OCI-LY7 (cell line): ENCODE measurements at regions not wholly inside any gene's neighbourhood (a gene's known extent, or its start where the extent isn't known, plus 50 kb on each side); places are given as distances from the start of the nearest gene placed in this dataset.

Source experiments
- BruUV-seq: library from RNA; stranded (reverse); fragments of 400-500 nt; replicated peaks from 2 replicates; lab custom pipeline; 2021; lab: Mats Ljungman, UMichigan
- CTCF ChIA-PET: fragments of 300-600 bp; sonication (Branson Sonifier 250); formaldehyde crosslinking; loops from one replicate; lab custom pipeline; 2022; ENCODE audit warnings: antibody characterized with exemption; ENCODE audit not compliant: unreplicated experiment; lab: Charles Lee
- POLR2A ChIA-PET: fragments of 300-600 bp; sonication (Branson Sonifier 250); formaldehyde crosslinking; loops from one replicate; lab custom pipeline; 2022; ENCODE audit warnings: antibody characterized with exemption; lab: Charles Lee
- DNase-seq: peaks from one replicate; pipeline ENCODE4 v3.0.0-alpha.2; 2015; ENCODE audit warnings: low spot score
- H2AFZ ChIP-seq: fragments of 200-600 bp; sonication (generic), shearing (Covaris generic); 2 replicates; pipeline ENCODE4 v1.6.1; 2014; ENCODE audit warnings: mild to moderate bottlenecking, antibody characterized with exemption, low read length, moderate library complexity
- H3K27ac ChIP-seq: fragments of 200-600 bp; sonication (generic); 2 replicates; pipeline ENCODE4 v1.5.1; 2014; ENCODE audit warnings: mixed run types, low read depth, mild to moderate bottlenecking, moderate library complexity, low read length, inconsistent platforms; ENCODE audit not compliant: poor library complexity, severe bottlenecking
- H3K36me3 ChIP-seq: fragments of 200-600 bp; sonication (generic); 2 replicates; pipeline ENCODE4 v1.6.1; 2014; ENCODE audit warnings: mild to moderate bottlenecking, antibody characterized with exemption, low read length, moderate library complexity, mixed read lengths; ENCODE audit not compliant: insufficient read depth
- H3K4me1 ChIP-seq: fragments of 200-600 bp; sonication (generic); 2 replicates; pipeline ENCODE4 v1.5.1; 2014; ENCODE audit warnings: mild to moderate bottlenecking, low read length; ENCODE audit not compliant: insufficient read depth, poor library complexity, severe bottlenecking
- H3K4me2 ChIP-seq: fragments of 200-600 bp; sonication (generic); 2 replicates; pipeline ENCODE4 v1.6.1; 2014; ENCODE audit warnings: mild to moderate bottlenecking, low read length
- H3K4me3 ChIP-seq: fragments of 200-600 bp; sonication (generic); 2 replicates; pipeline ENCODE4 v1.5.1; 2014; ENCODE audit warnings: mild to moderate bottlenecking, low read depth, low read length; ENCODE audit not compliant: poor library complexity, severe bottlenecking
- H3K79me2 ChIP-seq: fragments of 200-600 bp; sonication (generic); 2 replicates; pipeline ENCODE4 v1.6.1; 2016; ENCODE audit warnings: low read depth, mild to moderate bottlenecking, low read length, moderate library complexity, mixed read lengths; ENCODE audit not compliant: insufficient read depth
- H3K9me2 ChIP-seq: fragments of 200-600 bp; sonication (generic); 2 replicates; pipeline ENCODE4 v1.6.1; 2016; ENCODE audit warnings: mild to moderate bottlenecking, low read length, mixed read lengths; ENCODE audit not compliant: insufficient read depth
- H3K9me3 ChIP-seq: fragments of 200-600 bp; sonication (generic); 2 replicates; pipeline ENCODE4 v1.6.1; 2014; ENCODE audit warnings: mild to moderate bottlenecking, mixed run types, low read length, mixed read lengths
- H4K20me1 ChIP-seq: fragments of 200-600 bp; sonication (generic); 2 replicates; pipeline ENCODE4 v1.6.1; 2014; ENCODE audit warnings: mild to moderate bottlenecking, antibody characterized with exemption, low read length, moderate library complexity, mixed read lengths; ENCODE audit not compliant: insufficient read depth
- CTCF ChIP-seq: fragments of 200-600 bp; sonication (generic); conservative IDR thresholded peaks from 2 replicates; pipeline ENCODE4 v1.5.1; 2014; ENCODE audit warnings: mild to moderate bottlenecking, antibody characterized with exemption, low read length, moderate library complexity, mixed read lengths
- EZH2phosphoT487 ChIP-seq: fragments of 200-600 bp; sonication (generic); IDR thresholded peaks from 2 replicates; pipeline ENCODE4 v1.6.1; 2018; ENCODE audit warnings: low read depth, borderline replicate concordance, mild to moderate bottlenecking, mixed run types, antibody characterized with exemption, low read length, moderate library complexity, mixed read lengths
- intact Hi-C: fragments of 100-400 bp; cut with micrococcal nuclease; formaldehyde crosslinking; loops from one replicate; pipeline ENCODE4 v1.10.0; 2022; ENCODE audit not compliant: unreplicated experiment

- Histone ChIP-seq H3K79me2 (no peaks in the 10 kb centered on the region), H3K9me3 (no peaks in the 10 kb centered on the region), H2AFZ (no peak overlapping the region), H3K4me3 (no peak overlapping the region), H3K36me3 (no peaks in the 10 kb centered on the region), H3K4me1 (no peaks in the 10 kb centered on the region), H3K27ac (no peak overlapping the region), H4K20me1 (no peaks in the 10 kb centered on the region), H3K4me2 (no peak overlapping the region), H3K9me2 (no peaks in the 10 kb centered on the region)
- intact Hi-C loops: no loop called here
- CTCF ChIA-PET: no interaction called here
- no peak for DNase-seq
- no TSS peak for BruUV-seq
- POLR2A ChIA-PET: no interaction called here
- TF ChIP-seq CTCF (no peak), EZH2phosphoT487 (no peak)
Measured at GRCh38 chr7:19928247-19928646, 154.8 kb upstream of the TMEM196 start.

- BruUV-seq: no TSS peak
- no peaks in the 10 kb centered on the region for H3K4me1 ChIP-seq
- no peak for DNase-seq
- ChIA-PET POLR2A (no interaction called here), CTCF (no interaction called here)
- no peaks in the 10 kb centered on the region for H3K79me2 ChIP-seq
- no peak overlapping the region for H2AFZ ChIP-seq
- H3K27ac ChIP-seq: no peak overlapping the region
- no peaks in the 10 kb centered on the region for H3K36me3 ChIP-seq
- H3K9me3 ChIP-seq: no peaks in the 10 kb centered on the region
- intact Hi-C loops: no loop called here
- H3K4me3 ChIP-seq: no peak overlapping the region
- H3K4me2 ChIP-seq: no peak overlapping the region
- H4K20me1 ChIP-seq: no peaks in the 10 kb centered on the region; the same call in 1 of the 2 replicates
- H3K9me2 ChIP-seq: no peaks in the 10 kb centered on the region
- TF ChIP-seq EZH2phosphoT487 (no peak), CTCF (no peak)
Measured at GRCh38 chr7:19920705-19921104, 147.3 kb upstream of the TMEM196 start.

GRCh38 chr7:19920166-19920565 is 146.7 kb upstream of the TMEM196 start:
- Histone ChIP-seq H3K27ac (no peak overlapping the region), H3K4me3 (no peak overlapping the region), H3K4me2 (no peak overlapping the region), H4K20me1 (no peaks in the 10 kb centered on the region; the same call in 1 of the 2 replicates), H2AFZ (no peak overlapping the region), H3K4me1 (no peaks in the 10 kb centered on the region), H3K36me3 (no peaks in the 10 kb centered on the region), H3K9me2 (no peaks in the 10 kb centered on the region), H3K9me3 (no peaks in the 10 kb centered on the region), H3K79me2 (no peaks in the 10 kb centered on the region)
- BruUV-seq: no TSS peak
- POLR2A ChIA-PET: no interaction called here
- intact Hi-C loops: no loop called here
- CTCF ChIA-PET: no interaction called here
- no peak for TF ChIP-seq CTCF
- no peak for TF ChIP-seq EZH2phosphoT487
- DNase-seq: no peak
